CD8-positive, alpha-beta memory T cell (primary cell): ENCODE measurements at regions not wholly inside any gene's neighbourhood (a gene's known extent, or its start where the extent isn't known, plus 50 kb on each side); places are given as distances from the start of the nearest gene placed in this dataset.

Source experiments
- CTCF ChIA-PET: fragments of 350-600 bp; sonication (Branson Sonifier 250); formaldehyde crosslinking; loops from one replicate; lab custom pipeline; 2021; ENCODE audit warnings: antibody characterized with exemption; lab: Charles Lee
- POLR2A ChIA-PET: fragments of 350-600 bp; sonication (Branson Sonifier 250); formaldehyde crosslinking; loops from one replicate; lab custom pipeline; 2021; ENCODE audit warnings: antibody characterized with exemption; lab: Charles Lee
- DNase-seq, 5 donors: peaks; one replicate each; pipeline versions ENCODE4 v3.0.0 to v3.0.0-alpha.2; 2020 to 2022; ENCODE audit warnings: mixed read lengths in 1 of 5
- H3K27ac ChIP-seq: one replicate; pipeline ENCODE4 v1.7.0; 2013; ENCODE audit warnings: low read depth, mild to moderate bottlenecking, low read length, moderate library complexity
- H3K27me3 ChIP-seq: 2 replicates; pipeline ENCODE4 v1.7.0; 2013; ENCODE audit warnings: low read length, mild to moderate bottlenecking; ENCODE audit not compliant: insufficient read depth, poor library complexity, severe bottlenecking
- H3K36me3 ChIP-seq: 2 replicates; pipeline ENCODE4 v1.7.0; 2013; ENCODE audit warnings: mild to moderate bottlenecking, low read length, moderate library complexity; ENCODE audit not compliant: insufficient read depth
- H3K4me1 ChIP-seq: 2 replicates; pipeline ENCODE4 v1.7.0; 2013; ENCODE audit warnings: mild to moderate bottlenecking, low read length, moderate library complexity; ENCODE audit not compliant: insufficient read depth
- H3K4me3 ChIP-seq: 2 replicates; pipeline ENCODE4 v1.7.0; 2013; ENCODE audit warnings: mild to moderate bottlenecking, low read length
- H3K9me3 ChIP-seq: 2 replicates; pipeline ENCODE4 v1.7.0; 2013; ENCODE audit warnings: mild to moderate bottlenecking, low read length
- H3K27ac Mint-ChIP-seq, 8 donors: one replicate each; pipeline ENCODE4 v1.8.0; 2020 to 2021; ENCODE audit warnings: mixed read lengths in 8 of 8, mild to moderate bottlenecking in 6 of 8, inconsistent platforms in 3 of 8, moderate library complexity in 3 of 8
- H3K27me3 Mint-ChIP-seq, 2 donors: one replicate each; pipeline ENCODE4 v1.8.0; 2020 to 2021; ENCODE audit warnings: mixed read lengths in 2 of 2, mild to moderate bottlenecking in 1 of 2, moderate library complexity in 1 of 2
- H3K36me3 Mint-ChIP-seq, 3 donors: one replicate each; pipeline ENCODE4 v1.8.0; 2020 to 2021; ENCODE audit warnings: mixed read lengths in 3 of 3, inconsistent platforms in 1 of 3, mild to moderate bottlenecking in 1 of 3
- H3K4me1 Mint-ChIP-seq, 3 donors: one replicate each; pipeline ENCODE4 v1.8.0; 2020 to 2021; ENCODE audit warnings: mixed read lengths in 3 of 3, inconsistent platforms in 1 of 3, mild to moderate bottlenecking in 1 of 3
- H3K4me3 Mint-ChIP-seq, 7 donors: one replicate each; pipeline ENCODE4 v1.8.0; 2020 to 2021; ENCODE audit warnings: mixed read lengths in 7 of 7, mild to moderate bottlenecking in 6 of 7, moderate library complexity in 4 of 7, inconsistent platforms in 2 of 7
- H3K9me3 Mint-ChIP-seq, 5 donors: one replicate each; pipeline ENCODE4 v1.8.0; 2020 to 2022; ENCODE audit warnings: mixed read lengths in 5 of 5, mild to moderate bottlenecking in 3 of 5, moderate library complexity in 2 of 5, inconsistent platforms in 1 of 5

DNA sequence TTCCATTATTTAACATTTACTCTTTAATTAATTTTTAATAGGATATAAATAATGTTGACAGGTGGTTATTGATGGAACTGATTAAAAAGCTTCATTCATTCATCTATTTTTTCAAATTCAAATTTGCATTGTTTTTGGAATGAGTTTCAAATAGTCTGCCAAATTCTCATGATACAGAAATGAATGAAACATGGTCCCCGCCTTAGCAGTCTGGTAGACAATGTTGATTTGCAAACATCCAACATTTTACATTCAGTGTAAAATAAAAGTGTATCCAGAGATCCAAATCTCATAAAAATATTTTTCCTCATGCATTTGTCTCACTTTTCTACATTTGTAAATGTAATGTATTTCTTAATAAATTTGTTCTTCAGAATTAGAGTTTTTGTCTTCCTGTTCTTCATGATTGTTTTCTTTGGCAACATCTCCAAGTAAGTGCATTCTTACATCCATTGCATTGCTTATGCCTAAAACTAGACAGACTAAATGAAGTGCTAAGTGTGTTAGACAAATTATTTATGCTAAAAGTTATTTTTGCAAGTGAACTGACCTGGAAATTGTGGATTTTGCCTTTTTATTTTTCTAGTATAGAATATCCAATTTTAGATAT is 142.3 kb downstream of the PCDH18 start:
- H3K4me3 ChIP-seq: no peak overlapping the region
- Mint-ChIP-seq H3K4me3 (no peak overlapping the region), H3K4me1 (no peaks in the 10 kb centered on the region), H3K27me3 (no peaks in the 10 kb centered on the region), H3K9me3 (peaks cover 0 to 2% (median 0%) of the 10 kb centered on the region in 5 donors), H3K27ac (no peak overlapping the region), H3K36me3 (no peaks in the 10 kb centered on the region)
- H3K27ac ChIP-seq: no peak overlapping the region
- H3K27me3 ChIP-seq: no peaks in the 10 kb centered on the region
- no peaks in the 10 kb centered on the region for H3K36me3 ChIP-seq
- H3K9me3 ChIP-seq: no peaks in the 10 kb centered on the region
- ChIA-PET POLR2A (no interaction called here), CTCF (no interaction called here)
- no peak for DNase-seq
- no peaks in the 10 kb centered on the region for H3K4me1 ChIP-seq

DNA sequence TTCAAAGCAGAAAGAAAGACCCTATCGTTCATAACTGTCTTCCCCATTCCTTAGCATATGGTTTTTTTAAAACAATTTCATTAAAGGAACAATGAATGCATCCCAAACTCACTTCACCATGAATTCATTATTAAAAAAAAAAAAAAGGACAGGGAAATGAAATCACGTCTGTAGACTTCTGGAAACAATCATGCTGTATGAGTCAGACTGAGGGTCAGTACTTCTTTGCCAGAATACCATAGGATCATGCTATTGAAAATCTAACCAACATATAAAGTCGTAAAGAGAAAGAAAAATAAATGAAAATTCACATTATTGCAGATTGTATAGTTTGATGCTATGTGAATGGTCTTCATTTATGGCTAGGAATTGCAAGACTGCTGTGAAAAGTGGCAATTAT is 144.4 kb downstream of the PCDH18 start:
- Mint-ChIP-seq H3K36me3 (no peaks in the 10 kb centered on the region), H3K9me3 (peaks cover 0 to 3% (median 3%) of the 10 kb centered on the region in 5 donors), H3K27ac (no peak overlapping the region), H3K27me3 (no peaks in the 10 kb centered on the region), H3K4me3 (no peak overlapping the region), H3K4me1 (no peaks in the 10 kb centered on the region)
- no peak for DNase-seq
- Histone ChIP-seq H3K9me3 (no peaks in the 10 kb centered on the region), H3K27ac (no peak overlapping the region), H3K4me3 (no peak overlapping the region), H3K36me3 (no peaks in the 10 kb centered on the region), H3K4me1 (no peaks in the 10 kb centered on the region), H3K27me3 (no peaks in the 10 kb centered on the region)
- POLR2A ChIA-PET: no interaction called here
- CTCF ChIA-PET: no interaction called here

DNA sequence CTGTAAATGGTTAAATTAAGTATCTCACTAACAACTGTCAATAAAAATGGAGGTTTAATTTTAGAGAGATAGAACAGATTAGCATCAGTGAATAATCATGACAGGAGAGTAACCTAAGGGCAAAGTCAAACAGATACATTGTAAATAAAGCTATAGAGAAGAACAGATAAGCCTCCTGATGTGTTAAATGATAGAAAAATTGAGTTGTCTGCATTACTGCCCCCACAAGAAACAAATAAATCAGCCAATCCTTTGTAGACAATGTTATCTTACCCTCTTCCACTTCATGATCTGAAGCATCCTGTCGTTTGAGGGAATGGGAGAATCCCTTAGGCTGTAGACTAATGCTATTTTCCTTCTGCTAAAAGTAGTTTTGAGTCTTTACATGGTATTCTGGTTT is 147.8 kb downstream of the PCDH18 start:
- H3K4me1 ChIP-seq: no peaks in the 10 kb centered on the region
- H3K27ac ChIP-seq: no peak overlapping the region
- H3K36me3 ChIP-seq: no peaks in the 10 kb centered on the region
- H3K27me3 ChIP-seq: no peaks in the 10 kb centered on the region
- H3K9me3 ChIP-seq: no peaks in the 10 kb centered on the region
- no peak for DNase-seq
- Mint-ChIP-seq H3K9me3 (peaks cover 0 to 5% (median 3%) of the 10 kb centered on the region in 5 donors), H3K27ac (no peak overlapping the region), H3K36me3 (no peaks in the 10 kb centered on the region), H3K27me3 (no peaks in the 10 kb centered on the region), H3K4me3 (no peak overlapping the region), H3K4me1 (no peaks in the 10 kb centered on the region)
- CTCF ChIA-PET: no interaction called here
- no peak overlapping the region for H3K4me3 ChIP-seq
- POLR2A ChIA-PET: no interaction called here

DNA sequence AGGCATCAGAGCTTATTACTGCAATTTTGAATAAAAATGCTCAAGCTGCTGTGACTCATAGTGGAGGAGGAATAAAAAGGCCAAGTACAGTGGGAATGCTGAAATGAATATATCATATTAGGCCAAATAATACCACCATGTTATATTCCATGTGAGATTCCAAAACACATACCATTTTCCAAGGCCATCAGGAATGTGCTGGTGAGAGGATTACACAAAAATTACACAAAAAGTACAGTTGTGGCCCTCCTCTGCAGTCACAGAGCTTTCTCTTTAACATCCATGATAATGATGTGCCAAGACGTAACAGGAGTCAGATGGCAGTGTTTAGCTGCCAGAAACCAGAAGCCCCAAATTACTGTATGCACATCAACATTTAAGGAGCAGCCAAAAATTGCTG is 153.5 kb downstream of the PCDH18 start:
- H3K27ac Mint-ChIP-seq: no peak overlapping the region
- no peak for DNase-seq
- Histone ChIP-seq H3K36me3 (no peaks in the 10 kb centered on the region), H3K9me3 (no peaks in the 10 kb centered on the region), H3K4me3 (no peak overlapping the region), H3K4me1 (no peaks in the 10 kb centered on the region), H3K27ac (no peak overlapping the region), H3K27me3 (no peaks in the 10 kb centered on the region)
- H3K36me3 Mint-ChIP-seq: no peaks in the 10 kb centered on the region
- CTCF ChIA-PET: no interaction called here
- POLR2A ChIA-PET: no interaction called here
- H3K4me1 Mint-ChIP-seq: no peaks in the 10 kb centered on the region
- peaks cover 2 to 20% (median 9%) of the 10 kb centered on the region in 5 donors for H3K9me3 Mint-ChIP-seq
- H3K4me3 Mint-ChIP-seq: no peak overlapping the region
- H3K27me3 Mint-ChIP-seq: no peaks in the 10 kb centered on the region

DNA sequence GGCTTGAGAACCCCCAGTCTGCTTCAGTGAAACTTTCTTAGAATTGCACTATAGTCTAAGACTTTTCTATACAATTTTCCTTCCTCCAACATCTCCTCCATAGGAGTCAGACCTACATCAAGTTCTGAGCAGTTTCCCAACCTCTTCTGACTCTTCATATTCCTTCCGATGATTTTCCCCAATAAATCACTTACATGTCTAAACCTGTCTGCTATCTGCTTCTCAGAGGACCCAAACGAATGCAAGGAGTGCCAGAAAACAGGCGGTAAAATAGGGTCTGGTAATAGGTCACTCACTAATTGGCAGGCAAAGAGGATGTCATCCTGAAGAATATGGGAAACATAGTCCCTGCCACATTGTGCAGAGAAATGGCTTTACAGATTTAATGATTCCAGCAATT is 153.9 kb downstream of the PCDH18 start:
- no peaks in the 10 kb centered on the region for H3K9me3 ChIP-seq
- H3K4me3 Mint-ChIP-seq: no peak overlapping the region
- no peaks in the 10 kb centered on the region for H3K36me3 Mint-ChIP-seq
- H3K27ac Mint-ChIP-seq: no peak overlapping the region
- H3K9me3 Mint-ChIP-seq: peaks cover 2 to 22% (median 9%) of the 10 kb centered on the region in 5 donors
- ChIA-PET POLR2A (no interaction called here), CTCF (no interaction called here)
- H3K27me3 Mint-ChIP-seq: no peaks in the 10 kb centered on the region
- no peaks in the 10 kb centered on the region for H3K4me1 Mint-ChIP-seq
- H3K27me3 ChIP-seq: no peaks in the 10 kb centered on the region
- no peak overlapping the region for H3K4me3 ChIP-seq
- no peak for DNase-seq
- H3K36me3 ChIP-seq: no peaks in the 10 kb centered on the region
- H3K4me1 ChIP-seq: no peaks in the 10 kb centered on the region
- H3K27ac ChIP-seq: no peak overlapping the region

DNA sequence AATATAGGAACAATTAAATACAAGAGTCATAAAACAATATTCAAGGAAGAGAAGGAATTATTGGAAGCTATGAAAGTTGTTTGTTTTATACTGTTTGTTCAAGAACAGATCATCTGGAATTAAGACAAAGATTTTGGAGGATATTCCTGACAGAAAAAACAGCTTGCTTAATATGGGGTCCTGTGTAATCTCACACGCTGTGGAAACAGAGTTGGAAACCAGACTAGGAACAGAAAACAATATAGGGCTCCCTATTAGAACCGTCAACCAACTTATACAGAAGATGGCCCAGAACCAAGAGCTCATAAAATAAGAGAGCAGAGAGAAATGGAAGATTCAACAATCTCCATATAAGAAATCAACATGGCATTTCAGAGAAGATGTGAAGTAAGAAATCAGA is 156.0 kb downstream of the PCDH18 start:
- H3K4me3 ChIP-seq: no peak overlapping the region
- no peaks in the 10 kb centered on the region for H3K4me1 ChIP-seq
- Mint-ChIP-seq H3K36me3 (no peaks in the 10 kb centered on the region), H3K4me1 (no peaks in the 10 kb centered on the region), H3K4me3 (no peak overlapping the region), H3K27ac (no peak overlapping the region), H3K27me3 (no peaks in the 10 kb centered on the region), H3K9me3 (peaks cover 6 to 26% (median 9%) of the 10 kb centered on the region in 5 donors)
- no peaks in the 10 kb centered on the region for H3K27me3 ChIP-seq
- no peak overlapping the region for H3K27ac ChIP-seq
- no peaks in the 10 kb centered on the region for H3K36me3 ChIP-seq
- H3K9me3 ChIP-seq: no peaks in the 10 kb centered on the region
- no peak for DNase-seq
- ChIA-PET POLR2A (no interaction called here), CTCF (no interaction called here)

DNA sequence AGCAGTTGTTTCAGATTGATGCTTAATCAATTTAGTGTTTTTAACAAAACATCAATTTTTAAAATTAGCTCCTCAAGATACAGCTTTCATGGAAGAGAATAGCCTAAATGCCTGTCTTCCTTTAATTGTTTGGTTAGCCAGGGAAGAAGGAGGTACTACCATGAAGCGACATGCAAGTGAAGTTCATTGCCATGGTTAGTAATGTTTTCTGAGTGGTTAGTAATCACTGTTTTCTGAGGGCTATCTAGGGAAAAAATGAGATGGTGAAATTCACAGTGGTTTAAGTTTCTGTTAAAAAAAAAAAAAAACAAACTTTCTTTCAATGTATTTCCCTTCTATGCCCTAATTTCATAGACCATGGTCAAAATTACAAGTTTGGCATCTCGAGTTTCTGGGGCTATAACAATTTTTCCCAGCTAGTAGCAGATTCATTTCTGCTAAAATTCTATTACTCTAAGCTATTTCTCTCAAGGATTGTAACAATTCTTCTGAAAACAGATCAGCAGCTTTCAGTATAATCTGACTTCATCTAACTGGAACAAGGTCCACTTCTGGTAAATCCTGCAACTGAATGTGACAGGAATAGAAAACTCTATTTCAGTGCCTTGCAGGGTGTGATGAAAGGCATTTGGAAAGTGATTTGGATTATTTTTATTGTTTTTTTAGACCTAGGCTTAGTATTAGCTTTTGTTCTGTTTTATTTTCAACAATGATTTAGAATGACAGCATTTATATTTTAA is 157.0 kb downstream of the PCDH18 start:
- Histone ChIP-seq H3K4me3 (no peak overlapping the region), H3K36me3 (no peaks in the 10 kb centered on the region), H3K27ac (no peak overlapping the region), H3K27me3 (no peaks in the 10 kb centered on the region), H3K9me3 (no peaks in the 10 kb centered on the region), H3K4me1 (no peaks in the 10 kb centered on the region)
- Mint-ChIP-seq H3K27me3 (no peaks in the 10 kb centered on the region), H3K4me3 (no peak overlapping the region), H3K4me1 (no peaks in the 10 kb centered on the region), H3K9me3 (peaks cover 6 to 28% (median 11%) of the 10 kb centered on the region in 5 donors), H3K27ac (no peak overlapping the region), H3K36me3 (no peaks in the 10 kb centered on the region)
- DNase-seq: no peak
- POLR2A ChIA-PET: no interaction called here
- CTCF ChIA-PET: no interaction called here

DNA sequence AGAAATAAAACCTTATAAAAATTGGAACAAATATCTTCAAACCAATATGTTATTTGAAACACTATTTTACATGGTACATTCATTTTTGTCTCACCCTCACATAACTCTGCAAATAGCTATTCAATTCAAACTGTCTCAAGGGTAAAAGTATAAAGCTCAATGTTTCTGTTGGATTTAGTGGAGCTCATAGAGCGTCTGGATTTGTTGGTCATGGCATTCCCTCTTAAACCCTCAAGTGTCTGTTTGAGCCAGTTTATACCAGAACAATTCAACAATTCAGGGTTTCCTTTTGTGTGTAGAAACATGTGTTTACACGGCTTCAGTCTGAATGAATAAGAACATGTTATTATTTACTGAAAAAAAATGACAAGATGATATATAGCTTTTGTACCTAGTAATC is 161.6 kb downstream of the PCDH18 start:
- Histone ChIP-seq H3K36me3 (no peaks in the 10 kb centered on the region), H3K4me3 (no peak overlapping the region), H3K27me3 (no peaks in the 10 kb centered on the region), H3K9me3 (no peaks in the 10 kb centered on the region), H3K27ac (no peak overlapping the region), H3K4me1 (no peaks in the 10 kb centered on the region)
- Mint-ChIP-seq H3K4me3 (no peak overlapping the region), H3K27me3 (no peaks in the 10 kb centered on the region), H3K27ac (no peak overlapping the region), H3K9me3 (peaks cover 7 to 22% (median 8%) of the 10 kb centered on the region in 5 donors), H3K4me1 (no peaks in the 10 kb centered on the region), H3K36me3 (no peaks in the 10 kb centered on the region)
- ChIA-PET CTCF (no interaction called here), POLR2A (no interaction called here)
- no peak for DNase-seq
